ENCODE measurements at regions not wholly inside any gene's neighbourhood (a gene's known extent, or its start where the extent isn't known, plus 50 kb on each side); places are given as distances from the start of the nearest gene placed in this dataset.

- ChIA-PET POLR2A (no interaction called here), CTCF (no interaction called here), RAD21 (ENCODE audit: unreplicated experiment) (no interaction called here), SMC1A (ENCODE audit: uncharacterized antibody, unreplicated experiment) (no interaction called here)
- ATAC-seq (no peak), FAIRE-seq (no peak), DNase-seq (ENCODE audit: low read depth, low spot score) (no peak)
- intact Hi-C loops (cut with micrococcal nuclease; ENCODE audit: unreplicated experiment) (no loop called here), in situ Hi-C loops (cut with MboI) (no loop called here)
- Histone ChIP-seq H3K9me3 (replicated peaks; ENCODE audit: control insufficient read depth, insufficient read depth, low read length) (no peaks in the 10 kb centered on the region), H3K79me2 (ENCODE audit: control insufficient read depth, insufficient read depth, low read length) (no peaks in the 10 kb centered on the region), H3K9ac (ENCODE audit: control insufficient read depth, insufficient read depth, low read length) (no peak overlapping the region), H3K27ac (ENCODE audit: control insufficient read depth, insufficient read depth) (no peak overlapping the region), H3K4me3 (no peak overlapping the region), H3K27me3 (replicated peaks in 1 of 2; ENCODE audit: control insufficient read depth in 2 of 2, insufficient read depth in 2 of 2, low read length in 1 of 2) (no peaks in the 10 kb centered on the region; a peak in 1 of 4 replicates), H3K36me3 (ENCODE audit: control insufficient read depth in 2 of 2, insufficient read depth in 2 of 2, low read length in 1 of 2) (no peaks in the 10 kb centered on the region), H4K20me1 (ENCODE audit: control insufficient read depth, insufficient read depth) (no peaks in the 10 kb centered on the region), H2AFZ (ENCODE audit: control insufficient read depth, low read depth, low read length) (no peak overlapping the region), H3K4me1 (ENCODE audit: control insufficient read depth, insufficient read depth, low read length) (no peaks in the 10 kb centered on the region), H3K4me2 (ENCODE audit: control insufficient read depth, insufficient read depth) (no peak overlapping the region)
- no peak for TF ChIP-seq EZH2 (IDR thresholded peaks at IDR 0.05; ENCODE audit: borderline replicate concordance, control insufficient read depth, low read depth, low read length)
- no peak for TF ChIP-seq POU2F2 (IDR thresholded peaks at IDR 0.05; ENCODE audit: borderline replicate concordance, low read depth, low read length)
- no peak for TF ChIP-seq CHD1 (IDR thresholded peaks at IDR 0.05; ENCODE audit: low read depth, low read length)
- no peak for TF ChIP-seq TAF1 (IDR thresholded peaks at IDR 0.05; ENCODE audit: borderline replicate concordance, low read depth, low read length)
- TF ChIP-seq NBN (IDR thresholded peaks at IDR 0.05) = no peak
- no peak for TF ChIP-seq ZSCAN29 (IDR thresholded peaks at IDR 0.05)
- TF ChIP-seq ZNF274 (IDR thresholded peaks at IDR 0.05; ENCODE audit: insufficient read depth, insufficient read length) = no peak
- TF ChIP-seq FOXK2 (IDR thresholded peaks at IDR 0.05) = no peak
- TF ChIP-seq, protein P1, sequence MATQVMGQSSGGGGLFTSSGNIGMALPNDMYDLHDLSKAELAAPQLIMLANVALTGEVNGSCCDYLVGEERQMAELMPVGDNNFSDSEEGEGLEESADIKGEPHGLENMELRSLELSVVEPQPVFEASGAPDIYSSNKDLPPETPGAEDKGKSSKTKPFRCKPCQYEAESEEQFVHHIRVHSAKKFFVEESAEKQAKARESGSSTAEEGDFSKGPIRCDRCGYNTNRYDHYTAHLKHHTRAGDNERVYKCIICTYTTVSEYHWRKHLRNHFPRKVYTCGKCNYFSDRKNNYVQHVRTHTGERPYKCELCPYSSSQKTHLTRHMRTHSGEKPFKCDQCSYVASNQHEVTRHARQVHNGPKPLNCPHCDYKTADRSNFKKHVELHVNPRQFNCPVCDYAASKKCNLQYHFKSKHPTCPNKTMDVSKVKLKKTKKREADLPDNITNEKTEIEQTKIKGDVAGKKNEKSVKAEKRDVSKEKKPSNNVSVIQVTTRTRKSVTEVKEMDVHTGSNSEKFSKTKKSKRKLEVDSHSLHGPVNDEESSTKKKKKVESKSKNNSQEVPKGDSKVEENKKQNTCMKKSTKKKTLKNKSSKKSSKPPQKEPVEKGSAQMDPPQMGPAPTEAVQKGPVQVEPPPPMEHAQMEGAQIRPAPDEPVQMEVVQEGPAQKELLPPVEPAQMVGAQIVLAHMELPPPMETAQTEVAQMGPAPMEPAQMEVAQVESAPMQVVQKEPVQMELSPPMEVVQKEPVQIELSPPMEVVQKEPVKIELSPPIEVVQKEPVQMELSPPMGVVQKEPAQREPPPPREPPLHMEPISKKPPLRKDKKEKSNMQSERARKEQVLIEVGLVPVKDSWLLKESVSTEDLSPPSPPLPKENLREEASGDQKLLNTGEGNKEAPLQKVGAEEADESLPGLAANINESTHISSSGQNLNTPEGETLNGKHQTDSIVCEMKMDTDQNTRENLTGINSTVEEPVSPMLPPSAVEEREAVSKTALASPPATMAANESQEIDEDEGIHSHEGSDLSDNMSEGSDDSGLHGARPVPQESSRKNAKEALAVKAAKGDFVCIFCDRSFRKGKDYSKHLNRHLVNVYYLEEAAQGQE (IDR thresholded peaks at IDR 0.05; ENCODE audit: low read depth, low read length) = no peak
- 0% methylated on average over 1 of the region's 1 CpG for WGBS (ENCODE audit: insufficient coverage, insufficient replicate concordance, low lambda C conversion rate, missing lambda C conversion rate)
- no TSS peak for BruUV-seq (replicated peaks)
Measured at GRCh38 chr2:66851449-66851872, 416.5 kb downstream of the MEIS1 start.

All from GM12878 (cell line).